ENCODE measurements at regions not wholly inside any gene's neighbourhood (a gene's known extent, or its start where the extent isn't known, plus 50 kb on each side); places are given as distances from the start of the nearest gene placed in this dataset.

GRCh38 chr19:34305221-34306083, 51.1 kb downstream of the GARRE1 start:
- no peak for DNase-seq

GRCh38 chr19:34306213-34306661, 51.9 kb downstream of the GARRE1 start:
- DNase-seq: no peak

GRCh38 chr19:34306824-34307223, 52.5 kb downstream of the GARRE1 start:
- no peak for DNase-seq

GRCh38 chr19:34308381-34309367, 54.3 kb downstream of the GARRE1 start:
- DNase-seq: no peak

GRCh38 chr19:34309368-34310138, 55.2 kb downstream of the GARRE1 start:
- DNase-seq: no peak

- peak; percentile 46 for DNase-seq
Observed at GRCh38 chr19:34310494-34310981, 54.5 kb upstream of the GPI start.

- DNase-seq: no peak
Observed at GRCh38 chr19:34313188-34313587, 51.8 kb upstream of the GPI start.

- no peak for DNase-seq
Observed at GRCh38 chr19:34314437-34315313, 50.3 kb upstream of the GPI start.

All from NCI-H1092 treated with DMSO at 0.1 percent for 48 hours (cell line).